ENCODE measurements at regions not wholly inside any gene's neighbourhood (a gene's known extent, or its start where the extent isn't known, plus 50 kb on each side); places are given as distances from the start of the nearest gene placed in this dataset.

GRCh38 chr14:81632157-81632556, 98.5 kb upstream of the SEL1L start:
- no peaks in the 10 kb centered on the region for H3K27me3 ChIP-seq
- H3K27ac ChIP-seq: no peak overlapping the region
- H3K9me3 ChIP-seq: no peaks in the 10 kb centered on the region
- no peaks in the 10 kb centered on the region for H3K4me1 ChIP-seq (ENCODE audit: control insufficient read depth in 1 of 2, insufficient read depth in 1 of 2, low read depth in 1 of 2, low read length in 1 of 2)
- TF ChIP-seq CTCF (IDR thresholded peaks at IDR 0.05): no peak
- no peak overlapping the region for H3K4me3 ChIP-seq (ENCODE audit: low read depth in 1 of 2, low read length in 1 of 2)
- H3K36me3 ChIP-seq: no peaks in the 10 kb centered on the region

- Histone ChIP-seq H3K36me3 (no peaks in the 10 kb centered on the region), H3K4me3 (ENCODE audit: low read depth in 1 of 2, low read length in 1 of 2) (no peak overlapping the region), H3K27ac (no peak overlapping the region), H3K4me1 (ENCODE audit: control insufficient read depth in 1 of 2, insufficient read depth in 1 of 2, low read depth in 1 of 2, low read length in 1 of 2) (no peaks in the 10 kb centered on the region), H3K27me3 (no peaks in the 10 kb centered on the region), H3K9me3 (no peaks in the 10 kb centered on the region)
- TF ChIP-seq CTCF (IDR thresholded peaks at IDR 0.05): no peak
Observed at GRCh38 chr14:81633496-81633895, 99.8 kb upstream of the SEL1L start.

- Histone ChIP-seq H3K4me1 (ENCODE audit: control insufficient read depth in 1 of 2, insufficient read depth in 1 of 2, low read depth in 1 of 2, low read length in 1 of 2) (no peaks in the 10 kb centered on the region), H3K4me3 (ENCODE audit: low read depth in 1 of 2, low read length in 1 of 2) (no peak overlapping the region), H3K27me3 (no peaks in the 10 kb centered on the region), H3K9me3 (no peaks in the 10 kb centered on the region), H3K27ac (no peak overlapping the region), H3K36me3 (no peaks in the 10 kb centered on the region)
- TF ChIP-seq CTCF (IDR thresholded peaks at IDR 0.05): no peak
Observed at GRCh38 chr14:81637639-81638038, 104.0 kb upstream of the SEL1L start.

GRCh38 chr14:81638656-81639280, 105.1 kb upstream of the SEL1L start:
- Histone ChIP-seq H3K4me1 (ENCODE audit: control insufficient read depth in 1 of 2, insufficient read depth in 1 of 2, low read depth in 1 of 2, low read length in 1 of 2) (no peaks in the 10 kb centered on the region), H3K36me3 (no peaks in the 10 kb centered on the region), H3K27me3 (no peaks in the 10 kb centered on the region), H3K27ac (no peak overlapping the region), H3K4me3 (ENCODE audit: low read depth in 1 of 2, low read length in 1 of 2) (no peak overlapping the region), H3K9me3 (no peaks in the 10 kb centered on the region)
- no peak for TF ChIP-seq CTCF (IDR thresholded peaks at IDR 0.05)

GRCh38 chr14:81653626-81654025, 120.0 kb upstream of the SEL1L start:
- H3K4me3 ChIP-seq (ENCODE audit: low read depth in 1 of 2, low read length in 1 of 2): no peak overlapping the region
- no peak overlapping the region for H3K27ac ChIP-seq
- TF ChIP-seq CTCF (IDR thresholded peaks at IDR 0.05): no peak
- no peaks in the 10 kb centered on the region for H3K27me3 ChIP-seq
- no peaks in the 10 kb centered on the region for H3K9me3 ChIP-seq
- no peaks in the 10 kb centered on the region for H3K4me1 ChIP-seq (ENCODE audit: control insufficient read depth in 1 of 2, insufficient read depth in 1 of 2, low read depth in 1 of 2, low read length in 1 of 2)
- H3K36me3 ChIP-seq: no peaks in the 10 kb centered on the region
